RKO (cell line): ENCODE measurements at regions not wholly inside any gene's neighbourhood (a gene's known extent, or its start where the extent isn't known, plus 50 kb on each side); places are given as distances from the start of the nearest gene placed in this dataset.

Source experiments
- DNase-seq: peaks from one replicate; pipeline ENCODE4 v3.0.0-alpha.2; 2016; ENCODE audit warnings: low spot score

DNA sequence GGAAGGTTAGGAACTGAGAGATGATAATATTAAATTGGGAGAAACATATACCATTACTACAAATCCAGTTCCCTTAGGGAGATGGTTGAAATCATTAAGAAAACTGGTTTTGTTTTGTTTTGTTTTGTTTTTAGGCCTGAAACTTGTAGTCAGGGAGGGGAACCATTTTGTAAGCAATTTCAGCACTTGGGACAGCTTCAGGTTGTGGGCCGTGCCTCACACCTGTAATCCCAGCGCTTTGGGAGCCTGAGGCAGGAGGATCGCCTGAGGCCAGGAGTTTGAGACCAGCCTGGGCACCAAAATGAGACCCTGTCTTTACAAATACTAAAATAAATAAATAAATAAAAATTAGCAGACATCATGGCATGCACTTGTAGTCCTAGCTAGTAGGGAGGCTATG lies 694.3 kb upstream of the NR5A2 start:
- no peak for DNase-seq

DNA sequence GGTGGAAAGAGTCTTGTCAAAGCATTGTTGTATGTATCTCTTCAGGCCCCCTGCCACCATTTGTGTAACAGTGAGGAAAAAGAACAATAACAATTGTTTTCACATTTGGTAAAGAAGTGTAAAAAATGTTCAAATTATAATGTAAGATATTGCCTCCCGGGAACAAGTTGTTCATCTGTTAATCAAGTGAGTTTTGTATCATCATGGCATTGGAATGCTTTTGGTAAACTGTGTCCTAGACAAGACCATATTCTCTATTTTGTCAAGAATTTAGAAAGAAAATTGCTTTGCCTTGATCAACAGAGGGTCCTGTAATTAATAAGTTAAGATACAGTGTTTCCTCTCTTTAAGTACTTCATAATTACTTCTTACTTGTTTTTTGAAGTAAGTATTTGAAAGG lies 692.0 kb upstream of the NR5A2 start:
- no peak for DNase-seq

DNA sequence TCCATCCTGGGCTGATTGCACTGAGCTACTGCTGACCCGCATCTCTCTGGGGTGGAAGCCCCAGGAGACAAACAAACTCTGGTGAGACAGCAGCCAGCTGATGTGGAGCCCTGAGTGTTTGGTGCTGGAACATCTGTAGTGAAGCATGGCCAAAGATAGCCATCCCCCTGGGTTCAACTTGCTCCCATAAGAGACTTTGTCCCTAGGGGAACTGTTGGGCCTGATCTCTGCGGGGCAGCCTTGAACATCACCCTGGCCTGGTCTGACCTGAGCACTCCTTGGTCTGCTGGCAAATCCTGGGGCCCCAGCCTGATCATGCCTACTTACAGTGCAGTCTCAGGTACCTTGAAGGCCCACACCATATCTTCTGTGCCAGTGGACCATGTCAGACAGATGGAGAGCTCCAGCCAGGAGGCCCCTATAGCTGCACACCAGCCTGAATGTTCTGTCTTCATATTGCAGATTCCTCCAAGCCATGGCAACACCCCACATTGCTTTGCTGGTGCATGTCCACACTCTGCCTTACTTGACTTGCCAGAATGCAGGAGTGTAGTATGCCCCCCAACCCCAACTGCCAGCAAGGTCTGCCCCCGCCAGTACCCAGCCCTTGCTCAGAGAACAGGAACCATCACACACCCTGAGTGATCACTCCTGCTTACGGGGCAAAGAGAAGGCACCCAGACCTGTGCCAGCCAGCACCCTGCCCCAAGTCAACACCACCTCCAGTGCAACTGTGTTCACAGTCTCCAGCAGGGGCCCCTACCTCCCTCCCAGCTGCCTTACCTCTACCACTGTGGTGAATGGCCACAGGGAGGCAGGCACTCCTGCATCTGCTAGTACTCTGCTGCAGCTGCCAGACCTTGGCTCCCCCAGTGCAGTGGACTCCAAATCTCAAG lies 690.5 kb upstream of the NR5A2 start:
- no peak for DNase-seq

DNA sequence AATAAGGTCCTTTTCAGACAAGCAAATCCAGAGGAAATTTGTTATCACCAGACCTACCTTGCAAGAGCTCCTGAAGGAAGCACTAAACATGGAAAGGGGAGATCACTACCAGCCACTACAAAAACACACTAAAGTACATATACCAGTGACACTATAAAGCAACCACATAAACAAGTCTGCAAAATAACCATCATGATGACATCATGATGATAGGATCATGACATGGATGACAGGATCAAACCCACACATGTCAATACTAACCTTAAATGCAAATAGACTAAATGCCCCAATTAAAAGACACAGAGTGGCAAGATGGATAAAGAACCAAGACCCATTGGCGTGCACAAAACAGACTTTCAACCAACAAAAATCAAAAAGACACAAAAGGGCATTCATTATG lies 688.8 kb upstream of the NR5A2 start:
- DNase-seq = no peak

DNA sequence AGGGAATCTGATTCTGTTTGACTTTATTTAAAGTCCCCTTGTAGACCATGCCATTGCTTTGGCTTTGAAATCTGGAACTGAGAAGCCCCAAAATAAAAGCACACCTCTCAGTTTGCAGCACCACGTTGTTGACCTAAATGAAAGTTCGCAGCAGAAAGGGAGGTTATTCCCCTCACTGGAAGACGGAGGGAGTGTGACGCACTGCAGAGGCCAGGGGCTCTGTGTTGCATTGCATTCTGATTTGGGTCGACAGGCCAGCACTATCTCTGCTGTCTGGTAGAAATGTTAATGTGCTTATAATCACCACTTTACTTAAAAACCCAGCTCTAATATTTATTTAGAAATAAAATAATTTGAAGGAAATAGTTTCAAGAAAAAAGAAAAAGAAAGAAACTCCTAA lies 675.2 kb upstream of the NR5A2 start:
- DNase-seq = no peak

DNA sequence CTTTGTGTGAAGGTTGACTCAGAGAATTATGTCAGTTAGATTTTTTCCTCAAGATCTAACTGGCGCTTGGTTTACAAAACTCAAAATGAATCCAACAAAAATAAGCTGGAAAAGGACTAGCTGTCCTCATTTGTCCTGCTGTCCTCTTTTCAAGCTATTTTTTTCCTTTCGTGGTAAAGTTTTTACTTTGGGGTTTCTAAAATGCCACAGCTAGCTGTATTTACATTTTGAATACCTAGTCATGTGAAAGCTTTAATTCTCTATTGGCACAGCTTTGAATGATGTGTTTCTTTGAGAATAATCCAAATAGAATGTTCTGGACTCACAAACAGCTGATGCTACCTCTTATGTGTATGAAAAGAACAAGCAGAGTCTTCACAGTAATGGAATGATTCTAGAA lies 673.6 kb upstream of the NR5A2 start:
- DNase-seq = no peak

DNA sequence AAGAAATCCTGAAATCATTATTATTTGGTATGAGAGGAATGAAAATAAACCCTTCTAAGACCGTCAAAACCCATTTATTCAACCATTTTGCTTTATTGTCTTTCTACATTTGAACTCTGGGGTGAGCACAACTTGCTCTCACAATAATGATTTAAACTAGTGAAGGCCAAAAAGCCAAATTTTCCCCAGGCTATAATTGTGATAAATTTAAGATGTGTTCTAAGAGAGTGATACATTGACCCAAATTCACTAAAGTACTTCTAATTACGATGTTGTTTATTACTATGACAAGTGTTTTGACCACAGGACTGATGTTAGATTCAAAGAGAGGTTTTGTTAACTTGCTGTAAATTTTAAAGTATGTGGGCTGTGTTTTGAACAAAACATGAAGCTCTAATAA lies 670.9 kb upstream of the NR5A2 start:
- no peak for DNase-seq

DNA sequence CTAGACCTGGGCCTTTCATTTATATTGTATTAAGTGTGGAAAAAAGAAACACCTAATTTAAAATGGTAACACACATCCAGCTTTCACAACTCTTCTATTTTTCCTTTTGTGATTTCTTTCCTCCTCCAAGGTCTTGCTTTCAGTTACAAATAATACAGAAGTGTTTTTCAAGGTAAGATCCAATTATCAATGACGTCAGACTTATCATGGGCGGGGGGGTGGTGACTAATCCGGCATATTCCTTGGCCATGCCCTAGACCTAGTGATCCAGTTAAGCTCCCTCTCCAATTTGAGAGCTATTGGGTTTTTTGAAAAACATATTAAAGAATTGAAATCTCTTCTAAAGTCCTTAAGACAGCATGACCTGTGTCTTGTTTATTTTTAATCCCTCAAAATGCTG lies 669.9 kb upstream of the NR5A2 start:
- no peak for DNase-seq

DNA sequence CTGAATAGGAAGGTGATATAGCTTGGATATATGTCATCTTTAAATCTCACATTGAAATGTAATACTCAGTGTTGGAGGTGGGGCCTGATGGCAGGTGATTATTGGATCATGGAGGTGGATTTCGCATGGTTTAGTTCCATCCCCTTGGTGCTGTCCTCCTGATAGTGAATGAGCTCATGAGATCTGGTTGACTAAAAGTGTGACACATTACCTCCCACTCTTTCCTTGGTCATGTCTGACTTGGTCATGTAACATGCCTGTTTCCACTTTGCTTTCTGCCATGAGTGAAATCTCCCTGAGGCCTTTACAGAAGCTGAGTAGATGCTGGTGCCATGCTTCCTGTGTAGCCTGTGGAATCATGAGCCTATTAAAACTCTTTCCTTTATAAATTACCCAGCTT lies 664.5 kb upstream of the NR5A2 start:
- no peak for DNase-seq

DNA sequence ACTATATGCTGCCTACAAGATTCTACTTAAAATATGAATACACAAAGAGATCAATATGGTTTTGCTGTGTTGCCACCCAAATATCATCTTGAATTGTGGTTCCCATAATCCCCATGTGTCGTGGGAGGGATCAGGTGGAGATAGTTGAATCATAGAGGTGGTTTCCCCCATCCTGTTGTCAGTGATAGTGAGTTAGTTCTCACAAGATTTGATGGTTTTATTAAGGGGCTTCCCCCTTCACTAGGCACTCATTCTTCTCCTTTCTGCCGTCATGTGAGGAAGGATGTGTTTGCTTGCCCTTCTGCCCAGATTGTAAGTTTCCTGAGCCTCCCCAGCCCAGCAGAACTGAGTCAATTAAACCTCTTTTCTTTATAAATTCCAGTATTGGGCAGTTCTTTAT lies 654.4 kb upstream of the NR5A2 start:
- DNase-seq = no peak

DNA sequence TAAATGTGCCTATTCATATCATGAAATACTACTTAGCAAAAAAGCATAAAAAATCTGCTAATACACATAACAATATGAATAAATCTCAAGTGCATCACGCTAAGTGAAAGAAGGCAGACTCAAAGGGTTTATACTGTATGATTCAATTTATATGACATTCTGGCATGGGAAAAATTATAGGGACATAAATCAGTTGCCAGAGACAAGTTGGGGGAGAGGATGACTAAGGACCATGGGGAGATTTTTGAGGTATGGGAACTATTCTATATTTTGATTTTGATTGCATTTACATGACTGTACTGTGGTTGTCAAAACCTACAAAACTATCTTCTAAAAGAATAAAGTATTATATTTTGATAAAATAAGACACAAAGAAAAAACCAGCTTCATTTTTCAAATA lies 650.3 kb upstream of the NR5A2 start:
- DNase-seq = no peak

DNA sequence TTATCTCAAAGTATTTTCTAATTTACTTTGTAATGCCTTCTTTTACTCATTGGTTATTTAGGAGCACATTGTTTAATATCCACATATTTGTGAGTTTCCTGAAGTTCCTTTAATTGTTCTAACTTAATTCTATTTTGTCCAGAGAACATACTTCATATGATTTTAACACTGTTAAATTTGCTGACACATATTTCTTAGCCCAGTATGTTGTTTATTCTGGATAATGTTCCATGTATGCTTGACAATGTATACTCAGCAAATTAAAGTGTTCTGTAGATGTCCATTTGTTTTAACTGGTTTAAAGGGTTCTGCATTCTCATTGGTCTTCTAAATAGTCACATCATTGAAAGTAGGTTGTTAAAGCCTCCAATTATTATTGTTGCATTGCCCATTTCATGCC lies 643.7 kb upstream of the NR5A2 start:
- no peak for DNase-seq

DNA sequence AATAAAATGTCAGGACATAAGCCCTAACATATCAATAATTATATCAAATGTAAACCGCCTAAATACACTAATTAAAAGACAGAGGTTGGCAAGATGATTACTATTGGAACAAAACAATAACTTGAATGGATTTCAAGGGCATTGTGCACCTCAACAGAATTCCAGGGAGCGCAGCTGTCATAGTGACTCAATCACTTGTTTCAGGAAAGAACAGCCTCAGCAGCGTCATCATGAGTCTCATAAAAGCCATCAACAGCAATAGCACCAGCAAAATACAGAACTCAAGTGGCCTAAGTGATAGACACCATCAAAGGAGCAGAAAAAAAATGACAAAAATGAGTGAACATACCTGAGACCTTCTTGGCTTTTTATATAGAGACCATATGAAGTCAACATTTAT lies 632.7 kb upstream of the NR5A2 start:
- DNase-seq = peak; percentile 29

DNA sequence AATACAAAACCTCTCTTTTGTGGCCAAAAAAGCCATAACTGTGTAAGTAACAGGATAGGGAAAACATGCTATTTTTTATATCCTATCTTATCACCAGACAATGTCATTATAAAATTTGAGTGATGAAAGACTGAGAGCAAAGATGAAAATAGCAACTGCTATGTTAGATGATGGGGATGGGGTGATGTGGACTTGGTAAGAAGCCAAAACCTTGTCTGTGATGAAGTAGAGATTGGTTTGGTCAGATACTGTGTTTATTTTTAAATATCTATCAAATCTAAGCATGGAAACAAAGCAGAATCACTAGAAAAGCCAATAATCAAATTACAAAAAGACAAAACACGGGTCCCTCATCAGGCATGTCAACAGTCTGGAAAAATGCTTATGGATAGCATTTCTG lies 631.1 kb upstream of the NR5A2 start:
- no peak for DNase-seq

DNA sequence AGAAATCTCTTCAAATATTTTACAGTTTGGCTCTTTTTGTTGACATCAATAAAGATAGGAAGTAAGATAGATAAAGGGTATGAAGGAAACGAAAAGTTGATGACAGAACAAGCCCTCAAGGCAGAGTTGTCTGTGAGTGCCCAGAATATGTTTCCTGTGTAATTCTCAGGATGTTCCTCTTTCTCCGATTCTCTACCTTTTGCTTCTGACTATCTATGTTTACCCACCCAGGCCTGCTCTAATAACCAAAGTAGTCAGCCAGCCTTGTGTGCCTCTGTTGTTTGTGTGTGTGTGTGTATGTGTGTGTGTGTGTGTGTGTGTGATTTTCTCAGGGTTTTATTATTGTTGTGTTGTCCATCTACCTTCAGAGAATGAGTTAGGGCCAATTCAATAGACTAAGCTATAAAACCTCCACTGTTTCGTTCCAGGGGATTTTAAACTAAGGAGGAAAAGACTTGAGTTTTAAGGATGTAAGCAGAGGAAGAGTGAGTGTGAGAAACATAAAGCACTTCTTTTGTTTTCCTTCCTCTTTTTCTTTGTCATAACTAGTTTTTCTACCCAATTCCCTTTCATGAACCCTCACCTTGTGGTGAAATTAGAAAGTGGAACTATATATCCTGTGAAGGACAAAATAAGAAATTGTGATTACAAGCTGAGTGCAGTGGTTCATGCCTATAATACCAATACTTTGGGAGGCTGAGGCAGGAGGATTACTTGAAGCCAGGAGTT lies 627.4 kb upstream of the NR5A2 start:
- no peak for DNase-seq

DNA sequence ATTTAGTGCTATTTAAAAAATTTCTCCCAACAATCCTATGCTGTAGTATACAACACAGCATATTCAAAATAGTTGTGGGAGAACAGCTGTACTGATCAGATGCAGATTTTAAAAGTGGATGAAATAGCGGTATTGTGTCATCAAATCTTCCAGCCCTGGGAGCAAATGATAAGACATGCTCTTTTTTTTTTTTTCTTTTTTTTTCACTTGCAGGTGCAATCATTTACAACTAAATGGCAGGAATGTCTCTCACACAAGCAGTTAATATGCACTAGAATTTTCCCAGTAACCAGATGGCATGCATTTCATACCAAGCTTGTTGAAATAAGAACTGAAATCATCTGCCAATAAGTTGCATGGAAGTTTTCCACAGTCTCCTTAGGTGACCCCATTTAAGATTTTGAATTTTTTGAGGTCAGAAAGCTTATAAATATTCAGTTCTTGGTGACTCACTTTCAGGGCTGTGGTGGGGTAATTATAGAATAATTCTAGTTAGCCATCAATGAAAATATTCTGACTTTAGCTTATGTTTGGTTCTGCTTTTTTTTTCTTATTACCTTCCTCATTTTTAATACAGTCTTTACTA lies 623.9 kb upstream of the NR5A2 start:
- no peak for DNase-seq

DNA sequence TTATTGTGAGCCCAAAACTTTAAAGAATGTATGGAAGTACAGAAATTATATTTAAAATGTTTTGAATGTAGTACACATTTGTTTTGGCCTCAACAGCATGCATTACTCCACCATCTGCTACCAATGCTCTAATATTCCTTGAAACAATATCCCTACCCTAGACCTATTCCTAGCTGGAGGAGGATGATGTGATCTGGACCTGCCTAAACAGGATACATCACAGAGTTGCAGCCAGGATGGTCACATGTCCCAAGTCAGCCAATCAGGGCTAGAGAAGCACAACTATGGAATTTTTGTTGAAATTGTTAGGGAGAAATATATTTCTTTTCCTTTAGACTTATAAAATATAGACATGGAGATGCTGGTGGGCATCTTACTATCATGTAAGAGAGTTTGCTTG lies 623.3 kb upstream of the NR5A2 start:
- DNase-seq = no peak

DNA sequence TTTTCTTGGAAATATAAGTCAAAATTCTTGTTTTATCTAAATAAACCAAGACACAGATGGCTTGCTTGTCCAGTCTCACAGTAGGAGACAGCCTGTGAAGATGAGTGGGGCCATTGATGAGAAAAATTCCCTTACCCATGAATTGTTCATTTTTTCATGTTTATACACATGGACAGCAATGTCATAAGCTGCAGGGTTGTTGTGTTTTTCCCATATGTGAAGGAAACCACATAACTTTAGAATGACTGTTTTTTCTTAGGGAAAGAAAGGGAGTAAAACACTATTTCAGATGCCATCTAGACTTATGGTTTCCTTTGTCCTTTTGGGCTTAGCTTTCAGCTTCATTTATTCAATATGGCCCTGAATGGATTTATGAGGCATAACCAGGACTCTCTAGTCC lies 622.5 kb upstream of the NR5A2 start:
- no peak for DNase-seq

DNA sequence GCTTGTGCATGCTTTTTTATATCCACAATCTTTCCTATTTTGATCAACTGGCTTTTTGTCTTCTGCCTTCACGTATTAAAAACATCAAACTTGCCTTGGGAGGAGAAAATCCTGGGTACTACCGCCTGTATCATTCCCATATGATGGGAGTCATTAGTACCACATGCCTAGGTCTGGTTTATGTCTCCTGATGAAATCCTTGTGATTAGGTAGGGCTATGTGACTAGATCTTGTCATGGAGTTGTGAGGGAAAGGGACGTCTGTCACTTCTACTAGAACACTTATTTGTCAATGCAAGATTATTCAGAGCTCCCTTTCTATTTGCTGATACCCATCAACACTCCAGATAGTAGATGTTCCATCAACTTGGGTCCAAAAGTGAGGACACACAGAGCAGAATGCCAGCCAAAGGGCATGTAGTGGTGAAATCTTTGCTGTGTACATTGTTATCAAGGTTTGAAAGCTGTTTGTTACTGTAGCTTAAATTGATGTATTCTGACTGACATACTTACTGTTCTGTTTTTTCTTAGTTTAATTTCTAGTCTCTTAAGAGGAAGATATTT lies 621.8 kb upstream of the NR5A2 start:
- no peak for DNase-seq

DNA sequence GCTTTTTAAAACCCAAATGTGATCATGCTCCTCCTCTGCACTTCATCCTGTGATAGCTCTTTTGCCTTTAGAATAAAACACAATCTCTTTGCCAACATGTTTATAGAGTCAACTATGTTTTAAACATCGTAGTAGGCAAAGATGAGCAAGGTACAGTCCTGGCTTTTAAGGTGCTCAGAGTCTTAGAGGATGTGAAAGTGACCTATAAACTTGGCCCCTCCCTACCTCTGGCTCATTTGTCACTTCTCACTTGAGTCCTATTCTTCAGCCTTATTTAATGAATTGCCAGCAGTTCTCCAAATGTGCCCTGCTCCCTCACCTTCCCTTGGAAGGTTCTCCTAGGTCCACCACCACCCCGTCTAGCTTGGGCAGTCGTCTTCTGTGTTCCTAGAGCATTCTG lies 617.0 kb upstream of the NR5A2 start:
- DNase-seq = no peak

DNA sequence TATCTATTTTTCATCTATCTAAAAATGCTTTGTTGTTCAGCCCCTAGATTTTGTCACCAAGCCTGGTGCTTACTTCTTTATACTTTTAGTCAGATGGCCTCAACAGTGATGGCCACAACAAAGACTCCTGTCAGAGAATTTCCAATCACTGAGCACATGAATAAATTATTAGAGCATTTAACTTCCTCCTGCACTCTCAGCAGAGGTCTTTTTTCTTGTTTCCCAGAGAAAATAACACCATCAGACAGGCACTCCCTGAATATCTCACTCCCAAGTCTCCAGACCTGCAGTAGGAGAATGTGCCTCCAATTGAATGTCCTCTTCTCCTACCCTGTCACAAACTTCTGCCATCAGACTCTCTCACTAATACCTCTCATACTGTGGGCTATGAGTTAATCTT lies 616.0 kb upstream of the NR5A2 start:
- DNase-seq = no peak

DNA sequence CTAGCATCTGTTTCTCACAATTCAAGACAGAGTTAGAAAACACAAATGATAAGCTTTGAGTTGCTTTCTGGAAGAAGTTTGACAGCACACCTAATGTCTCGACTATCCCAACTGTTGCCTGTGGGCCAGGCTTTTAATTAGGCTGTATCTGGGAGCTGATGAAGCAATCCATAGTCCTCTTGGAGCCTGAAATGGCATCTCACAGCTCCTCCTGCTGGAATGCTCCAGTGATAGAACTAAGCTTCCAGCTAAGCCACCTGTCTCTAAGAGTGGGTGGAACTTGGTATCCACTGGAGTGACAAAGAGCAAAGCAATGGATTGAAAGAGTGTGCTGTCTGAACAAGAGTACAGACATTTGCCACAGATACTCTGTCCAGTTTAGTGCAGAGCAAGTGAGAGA lies 605.3 kb upstream of the NR5A2 start:
- DNase-seq = peak; percentile 0

DNA sequence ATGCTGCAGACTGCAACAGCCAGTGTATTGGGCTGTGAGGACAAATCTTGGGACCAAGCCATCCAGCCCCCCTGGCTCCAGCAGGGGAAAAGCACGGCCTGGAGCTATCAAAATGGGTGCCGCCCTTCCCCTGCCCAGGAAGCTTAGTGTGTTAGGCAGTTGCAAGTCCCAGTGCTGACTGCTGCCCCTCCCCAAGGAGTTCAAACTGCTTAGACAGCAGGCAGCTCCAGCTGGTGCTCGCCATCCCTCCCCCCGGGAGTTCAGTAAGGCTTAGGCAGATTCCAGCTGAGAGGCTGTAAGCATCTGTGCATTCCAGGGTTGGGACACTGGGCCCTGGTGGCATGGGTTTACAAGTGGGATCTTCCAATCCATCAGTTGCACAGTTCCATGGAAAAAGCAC lies 579.6 kb upstream of the NR5A2 start:
- no peak for DNase-seq
